ENCODE measurements at regions not wholly inside any gene's neighbourhood (a gene's known extent, or its start where the extent isn't known, plus 50 kb on each side); places are given as distances from the start of the nearest gene placed in this dataset.

DNA sequence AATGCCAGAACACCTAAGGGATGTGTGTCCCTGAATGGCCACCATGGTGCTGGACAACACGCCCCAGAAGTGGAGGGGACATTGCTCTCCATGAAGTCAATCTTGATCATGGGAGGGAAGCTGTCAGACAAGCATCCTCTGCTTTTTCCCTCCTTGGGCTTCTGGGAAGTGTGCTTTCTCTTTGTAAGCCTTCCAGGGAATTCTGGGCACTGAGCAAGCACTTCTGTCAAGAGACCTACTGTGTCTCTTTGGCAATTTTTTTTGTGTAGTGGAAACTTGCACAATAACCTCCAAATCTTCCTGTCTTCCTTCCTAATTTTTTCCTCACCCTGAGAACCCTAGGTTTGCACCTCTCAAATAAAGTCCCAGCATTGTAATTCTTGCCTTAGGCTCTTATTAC is 132.0 kb downstream of the SEC61B start:
- no peaks in the 10 kb centered on the region for H3K79me2 ChIP-seq (ENCODE audit: control insufficient read depth, low read length)
- H4K20me1 ChIP-seq (ENCODE audit: control insufficient read depth, insufficient read depth, low read depth, low read length): no peaks in the 10 kb centered on the region
- no peak overlapping the region for H3K4me2 ChIP-seq (ENCODE audit: low read length)
- H3K9me2 ChIP-seq (replicated peaks; ENCODE audit: control insufficient read depth, low read length): no peaks in the 10 kb centered on the region
- H3K9me3 ChIP-seq (ENCODE audit: control insufficient read depth, insufficient read depth, low read length): no peaks in the 10 kb centered on the region
- no peak overlapping the region for H3K4me3 ChIP-seq (ENCODE audit: low read length)
- no peaks in the 10 kb centered on the region for H3K36me3 ChIP-seq (ENCODE audit: control insufficient read depth, low read length)
- TF ChIP-seq, protein P1, sequence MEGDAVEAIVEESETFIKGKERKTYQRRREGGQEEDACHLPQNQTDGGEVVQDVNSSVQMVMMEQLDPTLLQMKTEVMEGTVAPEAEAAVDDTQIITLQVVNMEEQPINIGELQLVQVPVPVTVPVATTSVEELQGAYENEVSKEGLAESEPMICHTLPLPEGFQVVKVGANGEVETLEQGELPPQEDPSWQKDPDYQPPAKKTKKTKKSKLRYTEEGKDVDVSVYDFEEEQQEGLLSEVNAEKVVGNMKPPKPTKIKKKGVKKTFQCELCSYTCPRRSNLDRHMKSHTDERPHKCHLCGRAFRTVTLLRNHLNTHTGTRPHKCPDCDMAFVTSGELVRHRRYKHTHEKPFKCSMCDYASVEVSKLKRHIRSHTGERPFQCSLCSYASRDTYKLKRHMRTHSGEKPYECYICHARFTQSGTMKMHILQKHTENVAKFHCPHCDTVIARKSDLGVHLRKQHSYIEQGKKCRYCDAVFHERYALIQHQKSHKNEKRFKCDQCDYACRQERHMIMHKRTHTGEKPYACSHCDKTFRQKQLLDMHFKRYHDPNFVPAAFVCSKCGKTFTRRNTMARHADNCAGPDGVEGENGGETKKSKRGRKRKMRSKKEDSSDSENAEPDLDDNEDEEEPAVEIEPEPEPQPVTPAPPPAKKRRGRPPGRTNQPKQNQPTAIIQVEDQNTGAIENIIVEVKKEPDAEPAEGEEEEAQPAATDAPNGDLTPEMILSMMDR (IDR thresholded peaks at IDR 0.05; ENCODE audit: low read depth, low read length, poor library complexity, severe bottlenecking): no peak
- TF ChIP-seq EZH2phosphoT487 (IDR thresholded peaks at IDR 0.05; ENCODE audit: borderline replicate concordance, low read length): no peak
- H3F3A ChIP-seq (ENCODE audit: control insufficient read depth, insufficient read depth): no peaks in the 10 kb centered on the region
- H3K27me3 ChIP-seq (ENCODE audit: control insufficient read depth, low read length): peaks cover 6% of the 10 kb centered on the region
- H3K4me1 ChIP-seq (ENCODE audit: control insufficient read depth, low read length): no peaks in the 10 kb centered on the region
- H3K27ac ChIP-seq (ENCODE audit: low read depth, low read length): no peak overlapping the region

DNA sequence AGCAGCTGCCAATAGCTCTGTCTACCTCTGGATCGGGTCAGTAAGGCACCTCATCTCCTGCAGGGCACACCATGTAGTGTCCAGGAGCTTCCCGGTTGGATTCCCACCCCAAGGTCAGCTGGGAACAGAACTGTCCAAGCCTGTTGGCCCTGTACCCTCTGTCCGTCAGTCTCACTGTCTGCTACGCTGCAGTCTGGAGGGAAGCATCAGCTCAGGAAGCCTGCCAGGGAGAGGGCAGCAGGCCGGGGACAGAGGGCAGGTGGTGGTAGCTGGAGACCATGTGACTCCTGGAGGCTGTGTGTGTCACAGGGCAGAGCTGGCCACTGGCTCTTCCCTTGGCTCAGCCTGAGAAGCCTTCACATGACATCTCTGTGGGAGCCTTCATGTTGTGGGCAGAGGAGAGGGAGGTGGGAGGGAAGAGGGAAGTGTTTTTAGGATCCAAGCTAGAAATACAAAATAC is 134.5 kb downstream of the SEC61B start:
- H3K27me3 ChIP-seq (ENCODE audit: control insufficient read depth, low read length): peaks cover 26% of the 10 kb centered on the region
- H3F3A ChIP-seq (ENCODE audit: control insufficient read depth, insufficient read depth): no peaks in the 10 kb centered on the region
- TF ChIP-seq EZH2phosphoT487 (IDR thresholded peaks at IDR 0.05; ENCODE audit: borderline replicate concordance, low read length): no peak
- TF ChIP-seq, protein P1 (IDR thresholded peaks at IDR 0.05; ENCODE audit: low read depth, low read length, poor library complexity, severe bottlenecking): no peak
- no peaks in the 10 kb centered on the region for H3K79me2 ChIP-seq (ENCODE audit: control insufficient read depth, low read length)
- H3K36me3 ChIP-seq (ENCODE audit: control insufficient read depth, low read length): no peaks in the 10 kb centered on the region
- H3K4me2 ChIP-seq (ENCODE audit: low read length): no peak overlapping the region
- no peaks in the 10 kb centered on the region for H3K9me2 ChIP-seq (replicated peaks; ENCODE audit: control insufficient read depth, low read length)
- no peaks in the 10 kb centered on the region for H3K4me1 ChIP-seq (ENCODE audit: control insufficient read depth, low read length)
- H4K20me1 ChIP-seq (ENCODE audit: control insufficient read depth, insufficient read depth, low read depth, low read length): no peaks in the 10 kb centered on the region
- H3K27ac ChIP-seq (ENCODE audit: low read depth, low read length): no peak overlapping the region
- no peaks in the 10 kb centered on the region for H3K9me3 ChIP-seq (ENCODE audit: control insufficient read depth, insufficient read depth, low read length)
- H3K4me3 ChIP-seq (ENCODE audit: low read length): no peak overlapping the region

DNA sequence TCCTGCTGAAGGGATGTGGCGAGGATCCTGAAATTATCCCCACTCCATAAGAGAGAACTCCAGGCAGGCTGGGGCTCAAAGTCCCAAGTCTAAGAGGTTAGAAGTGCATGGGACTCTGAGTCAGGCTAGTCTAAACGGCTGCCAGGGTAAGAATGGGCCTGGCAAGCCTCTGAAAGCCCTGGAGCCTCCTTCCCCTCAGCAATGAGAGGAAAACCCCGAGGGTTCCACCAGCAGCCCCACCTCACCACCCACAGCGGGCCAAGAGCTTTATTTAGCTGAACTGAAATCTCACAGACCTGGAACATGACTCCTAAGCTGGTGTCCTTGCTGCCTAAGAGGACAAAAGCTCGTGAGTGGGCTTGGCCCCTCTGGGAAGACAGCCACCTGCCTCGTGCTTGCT is 135.5 kb downstream of the SEC61B start:
- Histone ChIP-seq H4K20me1 (ENCODE audit: control insufficient read depth, insufficient read depth, low read depth, low read length) (no peaks in the 10 kb centered on the region), H3K36me3 (ENCODE audit: control insufficient read depth, low read length) (no peaks in the 10 kb centered on the region), H3F3A (ENCODE audit: control insufficient read depth, insufficient read depth) (no peaks in the 10 kb centered on the region), H3K4me1 (ENCODE audit: control insufficient read depth, low read length) (no peaks in the 10 kb centered on the region), H3K9me2 (replicated peaks; ENCODE audit: control insufficient read depth, low read length) (no peaks in the 10 kb centered on the region), H3K4me3 (ENCODE audit: low read length) (no peak overlapping the region), H3K27me3 (ENCODE audit: control insufficient read depth, low read length) (peaks cover 35% of the 10 kb centered on the region), H3K4me2 (ENCODE audit: low read length) (no peak overlapping the region), H3K79me2 (ENCODE audit: control insufficient read depth, low read length) (no peaks in the 10 kb centered on the region), H3K9me3 (ENCODE audit: control insufficient read depth, insufficient read depth, low read length) (no peaks in the 10 kb centered on the region), H3K27ac (ENCODE audit: low read depth, low read length) (no peak overlapping the region)
- no peak for TF ChIP-seq EZH2phosphoT487 (IDR thresholded peaks at IDR 0.05; ENCODE audit: borderline replicate concordance, low read length)
- TF ChIP-seq, protein P1 (IDR thresholded peaks at IDR 0.05; ENCODE audit: low read depth, low read length, poor library complexity, severe bottlenecking): no peak

Measured in DOHH2 (cell line).